HG03175 (cell line): ENCODE measurements at regions not wholly inside any gene's neighbourhood (a gene's known extent, or its start where the extent isn't known, plus 50 kb on each side); places are given as distances from the start of the nearest gene placed in this dataset.

Experiments used
- ATAC-seq: cut with Tn5 transposase; IDR thresholded peaks from one replicate; pipeline ENCODE4 v1.9.1; 2021; ENCODE audit warnings: mild to moderate bottlenecking, moderate library complexity; ENCODE audit not compliant: unreplicated experiment

DNA sequence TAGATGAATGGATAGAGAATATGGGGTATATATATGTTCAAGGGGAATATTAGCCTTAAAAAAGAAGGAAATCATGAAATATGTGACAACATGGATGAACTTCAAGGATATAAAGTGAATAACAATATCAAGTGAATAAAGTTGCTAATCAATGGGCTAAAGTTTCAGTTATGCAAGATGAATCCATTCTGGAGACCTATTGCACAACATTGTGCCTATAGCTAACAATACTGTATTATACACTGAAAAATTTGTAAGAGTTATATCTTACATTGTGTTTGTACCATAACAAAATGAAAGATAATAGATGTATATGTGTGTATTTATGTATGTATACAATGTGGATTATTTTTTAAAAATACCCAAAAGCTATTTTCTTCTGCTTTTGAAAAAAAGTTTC lies 96.3 kb upstream of the DPYD start:
- ATAC-seq, result no peak

DNA sequence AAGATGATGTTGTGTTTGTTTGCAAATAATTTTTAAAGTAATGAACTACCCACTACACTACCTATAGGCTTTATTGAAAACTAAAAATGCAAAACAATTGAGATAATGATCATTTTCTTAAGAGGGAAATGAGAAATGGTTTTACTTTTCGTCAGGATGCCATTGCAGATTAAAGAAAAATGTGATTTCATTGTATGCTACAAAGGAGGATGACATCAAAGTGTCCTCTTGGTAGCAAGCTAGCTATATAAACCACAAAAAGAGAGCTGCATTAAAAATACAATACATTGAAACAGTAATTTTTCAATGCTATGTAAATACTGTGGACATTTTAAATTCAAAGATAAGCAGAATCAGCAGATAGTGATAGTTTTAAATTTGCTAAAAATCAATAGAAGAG lies 87.5 kb upstream of the DPYD start:
- ATAC-seq, result no peak

DNA sequence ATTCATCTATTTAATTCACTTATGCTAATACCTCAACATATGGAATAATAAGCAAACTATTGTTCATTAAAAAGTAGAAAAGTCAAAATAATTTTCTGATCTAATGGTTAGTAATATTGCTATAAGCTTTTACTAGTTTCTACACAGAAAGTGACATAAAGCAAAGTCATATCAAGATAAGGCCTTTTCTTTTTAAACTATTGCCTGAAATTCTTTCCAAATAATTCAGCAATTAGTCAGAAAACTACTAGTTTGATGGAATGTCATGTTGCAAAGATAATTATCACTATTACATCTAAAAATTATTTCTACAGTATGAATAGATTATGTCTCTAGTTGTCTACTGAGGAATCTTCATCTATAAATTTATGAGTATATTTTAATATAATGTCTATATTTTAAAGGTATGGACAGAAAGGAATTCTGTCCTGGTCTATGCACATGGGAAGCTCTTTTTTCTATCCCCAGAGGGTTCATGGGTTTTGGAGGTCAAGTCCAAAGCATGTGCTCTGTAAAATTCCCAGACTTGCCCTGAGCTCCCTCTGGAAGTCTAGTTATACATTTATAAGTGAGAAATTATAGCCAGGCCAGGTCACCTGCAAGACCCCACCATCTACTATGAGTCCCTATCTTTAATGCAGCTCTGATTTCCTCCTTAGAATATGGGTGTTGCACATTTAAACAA lies 84.6 kb upstream of the DPYD start:
- no peak for ATAC-seq

DNA sequence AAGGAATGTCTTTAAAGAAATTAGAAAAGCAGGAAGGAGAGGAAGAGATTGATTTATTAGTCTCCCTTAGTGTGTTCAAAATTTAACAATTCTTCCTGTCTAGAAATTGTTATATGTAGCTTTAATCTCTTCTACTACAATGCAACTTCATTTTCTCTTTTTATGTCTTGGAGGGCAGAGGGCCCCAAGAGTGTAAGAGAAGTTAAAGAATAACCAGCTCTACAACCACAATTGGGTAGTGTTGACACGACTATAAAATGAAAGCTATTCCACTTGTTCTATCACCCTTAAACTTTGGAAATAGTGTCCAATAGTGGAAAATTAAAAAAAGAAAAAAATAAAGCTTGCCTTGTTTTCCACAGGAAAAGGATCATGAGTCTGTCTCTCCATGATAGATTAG lies 82.6 kb upstream of the DPYD start:
- no peak for ATAC-seq

DNA sequence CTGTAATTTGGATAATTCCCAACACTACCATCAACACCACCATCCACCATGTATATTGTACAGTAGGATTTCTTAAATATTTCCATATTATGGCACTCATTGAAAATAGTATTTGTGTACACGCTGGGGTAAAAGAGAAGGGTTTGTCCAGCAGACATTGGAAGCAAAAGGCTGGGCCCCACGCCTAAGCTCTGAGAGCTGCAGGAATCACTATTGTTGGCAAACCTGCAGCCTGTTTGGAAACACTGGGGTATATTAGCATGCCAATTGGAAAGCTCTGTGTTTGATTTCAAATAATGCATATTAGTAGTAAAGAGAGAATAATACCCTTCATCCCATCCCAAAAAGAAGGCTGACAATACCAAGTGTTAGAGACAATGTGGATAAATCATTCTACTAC lies 81.5 kb upstream of the DPYD start:
- ATAC-seq, result no peak

DNA sequence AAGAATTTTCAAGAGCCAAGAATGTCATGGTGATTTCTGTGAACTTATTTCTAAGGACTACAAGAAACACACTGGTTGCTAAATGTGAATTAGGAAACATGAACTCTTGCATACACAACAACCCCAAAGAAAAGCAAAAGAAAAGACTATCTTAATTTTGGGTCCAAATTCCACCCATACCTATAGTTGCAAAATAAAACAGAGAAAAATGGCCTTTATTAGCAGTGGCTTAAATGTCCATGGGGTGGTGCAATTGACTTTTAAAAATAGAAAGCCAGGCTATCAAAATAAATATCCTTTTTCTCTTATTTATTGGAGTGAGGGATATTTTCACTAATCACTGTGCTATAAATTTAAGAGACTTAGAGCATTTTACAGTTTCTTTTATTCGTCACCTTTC lies 80.9 kb upstream of the DPYD start:
- ATAC-seq, result no peak

DNA sequence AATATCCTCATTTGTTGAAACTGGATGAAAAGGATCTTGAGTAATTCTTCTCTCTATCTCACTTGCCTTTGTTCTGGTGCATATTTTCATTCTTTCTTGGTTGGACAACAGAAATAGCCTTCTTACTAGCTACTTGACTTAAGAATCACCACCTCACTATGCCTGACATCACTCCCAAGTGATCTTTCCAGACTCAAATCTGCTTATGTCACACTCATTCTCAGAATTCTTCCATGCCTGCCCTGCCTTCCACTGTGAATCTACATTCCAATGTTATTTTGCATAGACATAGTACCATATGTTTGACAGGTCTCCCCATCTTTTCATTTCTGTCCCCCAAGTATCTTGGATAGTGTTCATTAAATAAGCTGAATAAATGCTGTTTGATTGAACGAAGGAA lies 78.5 kb upstream of the DPYD start:
- no peak for ATAC-seq

DNA sequence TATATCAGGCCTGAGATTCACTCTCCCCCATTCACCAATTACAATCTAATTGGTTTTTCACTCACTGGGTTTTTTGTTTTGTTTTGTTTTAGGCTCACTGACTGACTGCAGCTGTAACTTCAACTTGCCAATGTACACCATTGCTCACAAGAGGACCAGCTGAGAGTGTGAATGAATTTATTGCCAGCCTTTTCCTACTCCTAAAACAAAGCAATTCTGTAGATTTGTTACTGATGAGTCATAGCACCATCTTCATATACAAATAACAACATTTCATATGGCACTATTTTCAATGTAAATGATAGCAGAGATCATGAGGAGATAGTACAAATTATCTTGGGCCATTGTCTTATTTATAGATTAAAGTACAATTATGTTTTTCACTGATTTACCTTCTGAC lies 76.0 kb upstream of the DPYD start:
- no peak for ATAC-seq

DNA sequence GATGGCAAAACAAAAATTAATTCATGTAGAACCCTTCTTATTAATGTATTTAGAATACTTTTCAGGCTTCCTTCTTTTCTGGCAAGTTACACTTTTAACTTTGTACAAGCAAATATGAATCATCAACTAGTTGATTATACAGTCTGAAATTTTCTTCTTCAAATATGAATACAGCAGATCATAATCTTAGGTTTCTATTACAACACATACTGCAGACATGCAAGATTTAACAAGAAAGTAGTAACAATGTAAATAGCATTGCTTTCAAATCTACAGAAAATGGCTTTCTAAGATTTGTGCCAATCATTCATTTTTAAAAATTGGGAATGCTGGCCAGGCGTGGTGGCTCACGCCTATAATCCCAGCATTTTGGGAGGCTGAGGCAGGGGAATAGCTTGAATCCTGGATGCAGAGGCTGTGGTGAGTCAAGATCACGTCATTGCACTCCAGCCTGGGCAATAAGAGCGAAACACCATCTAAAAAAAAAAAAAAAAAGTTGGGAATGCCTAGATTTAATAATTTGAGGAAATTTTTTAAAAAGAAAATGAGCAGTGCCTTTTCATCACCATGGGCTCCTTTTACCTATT lies 68.4 kb upstream of the DPYD start:
- ATAC-seq, result no peak

DNA sequence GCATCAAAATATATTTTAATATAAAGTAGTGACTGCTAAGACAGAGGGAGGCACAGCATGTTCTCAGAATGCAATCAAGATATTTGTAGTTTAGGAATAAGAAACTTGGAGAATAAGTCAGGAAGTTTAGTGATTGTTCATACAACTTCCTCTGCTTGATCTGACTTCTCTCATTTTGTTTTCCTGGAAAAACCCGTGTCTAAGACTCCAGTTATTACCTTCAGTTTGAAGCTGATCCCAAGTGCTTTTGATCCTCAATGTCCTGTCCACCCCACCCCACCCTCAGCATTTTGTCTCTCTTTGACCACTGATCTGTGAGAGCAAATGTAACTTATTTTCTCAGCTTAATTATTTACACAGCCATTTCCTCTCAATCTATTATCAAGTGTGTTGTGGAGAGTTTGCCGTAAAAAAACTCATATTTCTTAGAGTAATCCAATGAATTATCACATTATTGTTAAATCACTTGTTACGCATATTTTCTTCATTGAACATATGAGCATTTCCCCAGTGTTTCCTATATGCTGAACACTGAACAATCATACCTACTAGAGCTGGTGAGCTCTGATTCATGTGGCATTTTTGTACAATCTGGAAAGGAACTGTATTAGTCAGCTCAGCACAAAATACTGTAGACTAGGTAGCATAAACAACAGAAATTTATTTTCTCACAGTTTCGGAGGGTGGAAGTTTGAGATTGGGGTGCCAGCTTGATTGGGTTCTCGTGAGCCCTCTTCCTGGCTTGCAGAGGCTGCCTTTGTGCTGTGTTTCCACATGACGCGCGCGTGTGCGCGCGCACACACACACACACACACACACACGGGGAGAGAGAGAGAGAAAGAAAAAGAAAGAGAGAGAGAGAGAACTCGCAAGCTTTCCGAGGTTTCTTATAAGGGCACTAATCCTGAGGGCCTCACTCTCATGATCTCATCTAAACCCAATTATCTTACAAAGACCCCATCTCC lies 65.5 kb upstream of the DPYD start:
- no peak for ATAC-seq

DNA sequence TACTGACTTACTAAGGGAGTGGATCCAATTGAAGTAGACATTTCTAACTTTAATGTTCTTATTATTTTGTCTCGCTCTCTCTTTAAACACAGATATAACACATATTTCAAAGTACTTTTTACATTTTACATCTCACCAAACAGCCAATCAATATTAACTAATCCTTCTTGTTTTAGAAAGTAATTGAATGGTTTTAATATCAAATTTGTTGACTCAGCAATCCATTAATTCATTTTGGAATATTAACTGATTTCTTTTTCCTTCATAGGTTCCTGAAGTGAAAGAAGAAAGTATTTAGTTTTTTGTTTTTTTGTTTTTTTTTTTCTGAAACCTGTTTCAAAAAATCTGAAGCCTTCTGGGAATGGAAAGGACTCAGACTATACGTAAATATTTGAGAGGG lies 62.3 kb upstream of the DPYD start:
- ATAC-seq, result no peak

DNA sequence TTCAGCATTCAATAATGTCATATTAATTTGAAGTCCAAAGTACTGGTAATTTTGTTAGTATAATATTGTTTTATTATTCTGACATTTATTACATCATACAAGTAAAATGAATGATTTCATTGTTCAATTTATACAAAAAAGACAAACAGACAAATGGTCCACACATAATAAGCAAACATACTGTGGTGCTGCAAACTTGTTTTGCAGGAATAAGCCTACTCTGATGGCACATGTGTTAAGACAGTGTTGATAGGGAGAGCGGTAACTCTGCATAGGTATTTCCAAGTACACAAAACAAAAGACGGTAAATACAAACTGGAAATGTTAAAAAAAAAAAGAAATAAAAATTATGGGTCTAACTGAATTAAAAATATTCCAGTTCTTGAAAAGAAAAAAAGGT lies 59.7 kb upstream of the DPYD start:
- ATAC-seq, result no peak

DNA sequence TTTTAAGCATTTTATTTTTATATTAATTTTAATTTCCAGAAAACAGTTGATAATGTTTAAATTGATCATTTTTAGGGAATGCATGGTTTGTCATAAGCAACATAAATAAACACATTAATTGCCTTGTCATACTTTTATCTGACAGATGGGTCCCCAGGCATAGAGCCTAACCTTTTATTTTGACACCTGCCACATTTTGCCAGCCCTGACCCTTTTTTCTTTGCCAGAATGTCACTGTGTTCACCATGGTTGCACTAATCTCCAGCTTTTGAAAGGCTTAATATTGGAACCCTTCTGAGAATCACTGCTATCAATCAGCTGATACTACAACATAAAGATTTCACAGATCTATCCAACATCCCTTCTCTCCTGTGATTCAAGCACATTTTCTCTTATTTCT lies 56.0 kb upstream of the DPYD start:
- no peak for ATAC-seq
